ENCODE measurements at regions not wholly inside any gene's neighbourhood (a gene's known extent, or its start where the extent isn't known, plus 50 kb on each side); places are given as distances from the start of the nearest gene placed in this dataset.

GRCh38 chr4:67275179-67275750 lies 270.0 kb downstream of the CENPC start:
- TF ChIP-seq CTCF (IDR thresholded peaks at IDR 0.05): no peak
- TF ChIP-seq POLR2AphosphoS5 (IDR thresholded peaks at IDR 0.05): no peak
- no peak for TF ChIP-seq POLR2A (IDR thresholded peaks at IDR 0.05)
